Mucosa of descending colon (tissue), 3 donors: ENCODE measurements at regions not wholly inside any gene's neighbourhood (a gene's known extent, or its start where the extent isn't known, plus 50 kb on each side); places are given as distances from the start of the nearest gene placed in this dataset.

Experiments
- ATAC-seq: fragments of 200-7000 bp; cut with Tn5 transposase; one replicate; pipeline ENCODE4 v1.9.1; 2020; ENCODE audit warnings: mild to moderate bottlenecking, moderate library complexity
- DNase-seq, 3 donors: peaks; one replicate each; pipeline ENCODE4 v3.0.0-alpha.2; 2020
- H3K36me3 ChIP-seq: fragments of 200-600 bp; one replicate; pipeline ENCODE4 v1.8.0; 2021; ENCODE audit warnings: low read depth, mild to moderate bottlenecking
- H3K4me1 ChIP-seq: fragments of 200-600 bp; one replicate; pipeline ENCODE4 v1.8.0; 2021; ENCODE audit warnings: low read depth, mild to moderate bottlenecking
- H3K4me3 ChIP-seq: fragments of 200-600 bp; one replicate; pipeline ENCODE4 v1.8.0; 2021; ENCODE audit warnings: mild to moderate bottlenecking
- H3K9me3 ChIP-seq: fragments of 200-600 bp; one replicate; pipeline ENCODE4 v1.8.0; 2021; ENCODE audit warnings: mild to moderate bottlenecking
- intact Hi-C, 2 donors: fragments of 100-400 bp; cut with DNase I in 1 of 2; cut with micrococcal nuclease in 1 of 2; formaldehyde crosslinking; loops; one replicate each; pipeline versions ENCODE4 v1.11.0 to v1.11.1; 2022; cut with DNase I, micrococcal nuclease
- TF ChIP-seq, protein P1 (sequence below): fragments of 200-600 bp; IDR thresholded peaks from one replicate; pipeline ENCODE4 v1.8.0; 2022; ENCODE audit warnings: antibody characterized with exemption, mild to moderate bottlenecking
- donor health status: DM: no; HTN: no; CAD: no; lungs with moderate emphysema.
- donor health status: DM: no; HTN: no; CAD: no.
- donor health status: DM: no; HTN: yes; CAD: no.

GRCh38 chr22:22148905-22149304 is 95.7 kb upstream of the VPREB1 start:
- Histone ChIP-seq H3K4me1 (no peaks in the 10 kb centered on the region), H3K9me3 (no peaks in the 10 kb centered on the region), H3K4me3 (no peak overlapping the region), H3K36me3 (no peaks in the 10 kb centered on the region)
- TF ChIP-seq, protein P1, sequence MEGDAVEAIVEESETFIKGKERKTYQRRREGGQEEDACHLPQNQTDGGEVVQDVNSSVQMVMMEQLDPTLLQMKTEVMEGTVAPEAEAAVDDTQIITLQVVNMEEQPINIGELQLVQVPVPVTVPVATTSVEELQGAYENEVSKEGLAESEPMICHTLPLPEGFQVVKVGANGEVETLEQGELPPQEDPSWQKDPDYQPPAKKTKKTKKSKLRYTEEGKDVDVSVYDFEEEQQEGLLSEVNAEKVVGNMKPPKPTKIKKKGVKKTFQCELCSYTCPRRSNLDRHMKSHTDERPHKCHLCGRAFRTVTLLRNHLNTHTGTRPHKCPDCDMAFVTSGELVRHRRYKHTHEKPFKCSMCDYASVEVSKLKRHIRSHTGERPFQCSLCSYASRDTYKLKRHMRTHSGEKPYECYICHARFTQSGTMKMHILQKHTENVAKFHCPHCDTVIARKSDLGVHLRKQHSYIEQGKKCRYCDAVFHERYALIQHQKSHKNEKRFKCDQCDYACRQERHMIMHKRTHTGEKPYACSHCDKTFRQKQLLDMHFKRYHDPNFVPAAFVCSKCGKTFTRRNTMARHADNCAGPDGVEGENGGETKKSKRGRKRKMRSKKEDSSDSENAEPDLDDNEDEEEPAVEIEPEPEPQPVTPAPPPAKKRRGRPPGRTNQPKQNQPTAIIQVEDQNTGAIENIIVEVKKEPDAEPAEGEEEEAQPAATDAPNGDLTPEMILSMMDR: no peak
- ATAC-seq: no peak
- DNase-seq: no peak
- intact Hi-C loops: no loop called here

- no peak for ATAC-seq
- H3K9me3 ChIP-seq: no peaks in the 10 kb centered on the region
- TF ChIP-seq, protein P1: no peak
- H3K4me3 ChIP-seq: no peak overlapping the region
- DNase-seq: no peak
- intact Hi-C loops: no loop called here
- H3K36me3 ChIP-seq: no peaks in the 10 kb centered on the region
- H3K4me1 ChIP-seq: no peaks in the 10 kb centered on the region
Measured at GRCh38 chr22:22144858-22145257, 99.7 kb upstream of the VPREB1 start.

GRCh38 chr22:22143448-22143847 is 101.1 kb upstream of the VPREB1 start:
- DNase-seq (no peak), ATAC-seq (no peak)
- no peaks in the 10 kb centered on the region for H3K9me3 ChIP-seq
- H3K4me3 ChIP-seq: no peak overlapping the region
- TF ChIP-seq, protein P1: no peak
- no peaks in the 10 kb centered on the region for H3K4me1 ChIP-seq
- no peaks in the 10 kb centered on the region for H3K36me3 ChIP-seq
- intact Hi-C loops: no loop called here

DNA sequence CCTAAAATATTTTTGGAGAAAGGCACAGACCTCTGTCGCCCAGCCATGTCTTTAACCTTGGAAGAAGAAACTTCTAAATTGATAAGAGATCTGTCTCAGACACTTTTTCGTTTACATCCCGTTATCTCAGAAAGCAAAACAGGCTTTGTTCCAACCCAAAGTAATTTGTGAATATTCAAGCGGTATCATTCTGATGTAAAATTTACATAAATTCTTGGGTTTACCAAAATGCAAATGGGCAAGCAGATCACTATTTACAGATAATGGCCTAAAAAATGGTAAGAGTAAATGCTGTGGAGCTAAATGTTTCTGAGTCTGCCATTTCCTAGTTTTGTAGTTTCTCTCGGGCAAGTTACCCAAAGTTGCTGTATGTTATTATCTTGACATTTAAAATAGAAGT is 101.9 kb upstream of the VPREB1 start:
- H3K9me3 ChIP-seq: no peaks in the 10 kb centered on the region
- H3K4me3 ChIP-seq: no peak overlapping the region
- DNase-seq (no peak), ATAC-seq (no peak)
- no peaks in the 10 kb centered on the region for H3K36me3 ChIP-seq
- intact Hi-C loops: no loop called here
- H3K4me1 ChIP-seq: no peaks in the 10 kb centered on the region
- TF ChIP-seq, protein P1: no peak

GRCh38 chr22:22141771-22142591 is 102.6 kb upstream of the VPREB1 start:
- H3K4me3 ChIP-seq: no peak overlapping the region
- no peaks in the 10 kb centered on the region for H3K9me3 ChIP-seq
- DNase-seq: no peak
- intact Hi-C loops: no loop called here
- ATAC-seq: no peak
- H3K36me3 ChIP-seq: no peaks in the 10 kb centered on the region
- TF ChIP-seq, protein P1: no peak
- no peaks in the 10 kb centered on the region for H3K4me1 ChIP-seq

- intact Hi-C loops: no loop called here
- DNase-seq (no peak), ATAC-seq (no peak)
- Histone ChIP-seq H3K9me3 (no peaks in the 10 kb centered on the region), H3K36me3 (no peaks in the 10 kb centered on the region), H3K4me1 (no peaks in the 10 kb centered on the region), H3K4me3 (no peak overlapping the region)
- TF ChIP-seq, protein P1: no peak
Measured at GRCh38 chr22:22141031-22141430, 103.6 kb upstream of the VPREB1 start.
